ENCODE measurements at regions not wholly inside any gene's neighbourhood (a gene's known extent, or its start where the extent isn't known, plus 50 kb on each side); places are given as distances from the start of the nearest gene placed in this dataset.

DNA sequence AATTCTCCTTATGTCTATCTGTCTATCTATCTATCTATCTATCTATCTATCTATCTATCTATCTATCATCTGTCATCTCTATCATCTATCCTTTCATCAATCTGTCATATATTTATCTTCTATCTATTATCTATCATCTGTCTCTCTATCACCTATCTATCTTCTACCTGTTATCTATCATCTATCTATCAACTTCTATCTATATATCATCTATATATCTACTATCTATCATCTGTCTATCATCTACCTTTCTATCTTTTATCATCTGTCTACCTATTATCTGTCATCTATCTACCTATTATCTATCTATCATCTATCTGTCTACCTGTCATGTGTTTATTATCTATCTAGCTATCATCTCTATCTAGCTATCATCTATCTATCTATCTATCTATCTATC lies 124.7 kb upstream of the C1orf174 start:
- no TSS peak for BruUV-seq (replicated peaks)
- peaks cover 3% of the 10 kb centered on the region; the same call in 1 of the 2 replicates for H3K27me3 ChIP-seq (ENCODE audit: control insufficient read depth, insufficient read depth, low read length)
- POLR2A ChIA-PET, result no interaction called here
- no peaks in the 10 kb centered on the region for H3K9me3 ChIP-seq (ENCODE audit: control insufficient read depth, insufficient read depth, low read depth, low read length)
- no peak for TF ChIP-seq TCF7L2 (IDR thresholded peaks at IDR 0.05; ENCODE audit: low read depth, low read length)
- TF ChIP-seq, protein P1, sequence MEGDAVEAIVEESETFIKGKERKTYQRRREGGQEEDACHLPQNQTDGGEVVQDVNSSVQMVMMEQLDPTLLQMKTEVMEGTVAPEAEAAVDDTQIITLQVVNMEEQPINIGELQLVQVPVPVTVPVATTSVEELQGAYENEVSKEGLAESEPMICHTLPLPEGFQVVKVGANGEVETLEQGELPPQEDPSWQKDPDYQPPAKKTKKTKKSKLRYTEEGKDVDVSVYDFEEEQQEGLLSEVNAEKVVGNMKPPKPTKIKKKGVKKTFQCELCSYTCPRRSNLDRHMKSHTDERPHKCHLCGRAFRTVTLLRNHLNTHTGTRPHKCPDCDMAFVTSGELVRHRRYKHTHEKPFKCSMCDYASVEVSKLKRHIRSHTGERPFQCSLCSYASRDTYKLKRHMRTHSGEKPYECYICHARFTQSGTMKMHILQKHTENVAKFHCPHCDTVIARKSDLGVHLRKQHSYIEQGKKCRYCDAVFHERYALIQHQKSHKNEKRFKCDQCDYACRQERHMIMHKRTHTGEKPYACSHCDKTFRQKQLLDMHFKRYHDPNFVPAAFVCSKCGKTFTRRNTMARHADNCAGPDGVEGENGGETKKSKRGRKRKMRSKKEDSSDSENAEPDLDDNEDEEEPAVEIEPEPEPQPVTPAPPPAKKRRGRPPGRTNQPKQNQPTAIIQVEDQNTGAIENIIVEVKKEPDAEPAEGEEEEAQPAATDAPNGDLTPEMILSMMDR (IDR thresholded peaks at IDR 0.05), result no peak
- TF ChIP-seq, protein P2, sequence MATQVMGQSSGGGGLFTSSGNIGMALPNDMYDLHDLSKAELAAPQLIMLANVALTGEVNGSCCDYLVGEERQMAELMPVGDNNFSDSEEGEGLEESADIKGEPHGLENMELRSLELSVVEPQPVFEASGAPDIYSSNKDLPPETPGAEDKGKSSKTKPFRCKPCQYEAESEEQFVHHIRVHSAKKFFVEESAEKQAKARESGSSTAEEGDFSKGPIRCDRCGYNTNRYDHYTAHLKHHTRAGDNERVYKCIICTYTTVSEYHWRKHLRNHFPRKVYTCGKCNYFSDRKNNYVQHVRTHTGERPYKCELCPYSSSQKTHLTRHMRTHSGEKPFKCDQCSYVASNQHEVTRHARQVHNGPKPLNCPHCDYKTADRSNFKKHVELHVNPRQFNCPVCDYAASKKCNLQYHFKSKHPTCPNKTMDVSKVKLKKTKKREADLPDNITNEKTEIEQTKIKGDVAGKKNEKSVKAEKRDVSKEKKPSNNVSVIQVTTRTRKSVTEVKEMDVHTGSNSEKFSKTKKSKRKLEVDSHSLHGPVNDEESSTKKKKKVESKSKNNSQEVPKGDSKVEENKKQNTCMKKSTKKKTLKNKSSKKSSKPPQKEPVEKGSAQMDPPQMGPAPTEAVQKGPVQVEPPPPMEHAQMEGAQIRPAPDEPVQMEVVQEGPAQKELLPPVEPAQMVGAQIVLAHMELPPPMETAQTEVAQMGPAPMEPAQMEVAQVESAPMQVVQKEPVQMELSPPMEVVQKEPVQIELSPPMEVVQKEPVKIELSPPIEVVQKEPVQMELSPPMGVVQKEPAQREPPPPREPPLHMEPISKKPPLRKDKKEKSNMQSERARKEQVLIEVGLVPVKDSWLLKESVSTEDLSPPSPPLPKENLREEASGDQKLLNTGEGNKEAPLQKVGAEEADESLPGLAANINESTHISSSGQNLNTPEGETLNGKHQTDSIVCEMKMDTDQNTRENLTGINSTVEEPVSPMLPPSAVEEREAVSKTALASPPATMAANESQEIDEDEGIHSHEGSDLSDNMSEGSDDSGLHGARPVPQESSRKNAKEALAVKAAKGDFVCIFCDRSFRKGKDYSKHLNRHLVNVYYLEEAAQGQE (IDR thresholded peaks at IDR 0.05; ENCODE audit: insufficient read depth in 1 of 2, low read depth in 2 of 2, low read length in 1 of 2), result no peak
- in situ Hi-C loops (cut with HindIII; ENCODE audit: low pct_unique_long_range_greater_than_20kb, low sequenced_read_pairs), result no loop called here
- no peaks in the 10 kb centered on the region for H3K4me1 ChIP-seq (ENCODE audit: control insufficient read depth, insufficient read depth, low read length)
- no peak overlapping the region for H3K4me3 ChIP-seq (ENCODE audit: low read depth in 2 of 2, low read length in 2 of 2)
- ATAC-seq (no peak), DNase-seq (ENCODE audit: low read depth, low spot score) (no peak)
- no peaks in the 10 kb centered on the region for H3K36me3 ChIP-seq (ENCODE audit: control insufficient read depth, insufficient read depth, low read length)
- no peak overlapping the region for H3K27ac ChIP-seq (ENCODE audit: low read length)
- CTCF ChIA-PET, result no interaction called here
- intact Hi-C loops (cut with micrococcal nuclease; ENCODE audit: unreplicated experiment), result no loop called here

DNA sequence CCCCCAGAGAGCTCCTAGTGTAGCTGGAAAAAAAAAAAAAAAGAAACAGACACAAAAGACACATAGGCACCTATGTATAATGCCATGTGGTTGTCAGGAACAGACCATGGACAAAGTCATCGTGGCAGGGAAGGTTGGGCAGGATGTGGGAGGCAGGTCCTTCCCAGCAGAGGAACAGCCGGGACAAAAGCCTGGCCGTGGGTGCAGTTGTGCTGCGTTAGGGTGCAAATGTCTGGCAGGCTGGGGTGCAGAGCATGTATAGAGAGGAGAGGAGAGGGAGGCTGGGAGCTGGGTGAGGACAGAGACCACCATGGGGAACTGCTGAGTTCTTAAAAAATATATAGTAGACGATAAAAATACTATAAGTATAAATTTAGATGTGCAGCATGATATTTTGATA lies 125.7 kb upstream of the C1orf174 start:
- POLR2A ChIA-PET, result no interaction called here
- BruUV-seq (replicated peaks), result no TSS peak
- H3K27ac ChIP-seq (ENCODE audit: low read length), result no peak overlapping the region
- no peaks in the 10 kb centered on the region for H3K4me1 ChIP-seq (ENCODE audit: control insufficient read depth, insufficient read depth, low read length)
- intact Hi-C loops (cut with micrococcal nuclease; ENCODE audit: unreplicated experiment), result no loop called here
- peaks cover 3% of the 10 kb centered on the region; the same call in 1 of the 2 replicates for H3K27me3 ChIP-seq (ENCODE audit: control insufficient read depth, insufficient read depth, low read length)
- H3K36me3 ChIP-seq (ENCODE audit: control insufficient read depth, insufficient read depth, low read length), result no peaks in the 10 kb centered on the region
- H3K9me3 ChIP-seq (ENCODE audit: control insufficient read depth, insufficient read depth, low read depth, low read length), result no peaks in the 10 kb centered on the region
- CTCF ChIA-PET, result no interaction called here
- no peak overlapping the region for H3K4me3 ChIP-seq (ENCODE audit: low read depth in 2 of 2, low read length in 2 of 2)
- DNase-seq (ENCODE audit: low read depth, low spot score), result no peak
- no peak for ATAC-seq
- TF ChIP-seq, protein P2 (IDR thresholded peaks at IDR 0.05; ENCODE audit: insufficient read depth in 1 of 2, low read depth in 2 of 2, low read length in 1 of 2), result no peak
- TF ChIP-seq, protein P1 (IDR thresholded peaks at IDR 0.05), result no peak
- in situ Hi-C loops (cut with HindIII; ENCODE audit: low pct_unique_long_range_greater_than_20kb, low sequenced_read_pairs), result no loop called here

All from Panc1 (cell line).